HCT116 (cell line): ENCODE measurements at regions not wholly inside any gene's neighbourhood (a gene's known extent, or its start where the extent isn't known, plus 50 kb on each side); places are given as distances from the start of the nearest gene placed in this dataset.

Source experiments
- ATAC-seq: fragments of 200-7000 bp; cut with Tn5 transposase; 2 replicates; pipeline ENCODE4 v1.9.1; 2020; ENCODE audit warnings: mild to moderate bottlenecking, moderate library complexity
- BruUV-seq: library from RNA; stranded (reverse); fragments of 400-500 nt; replicated peaks from 2 replicates; lab custom pipeline; 2021; lab: Mats Ljungman, UMichigan
- CTCF ChIA-PET: fragments of 300-600 bp; sonication (Branson Sonifier 250); formaldehyde crosslinking; loops from one replicate; lab custom pipeline; 2021; ENCODE audit warnings: antibody characterized with exemption; lab: Charles Lee
- POLR2A ChIA-PET: fragments of 300-600, 350-600 bp; sonication (Branson Sonifier 250); formaldehyde crosslinking; loops from one replicate; lab custom pipeline; 2021; ENCODE audit warnings: antibody characterized with exemption; lab: Charles Lee
- RAD21 ChIA-PET, 2 experiments: fragments of 300-600 bp; sonication (Branson Sonifier 250); formaldehyde crosslinking; loops; one replicate each; lab custom pipeline; 2023; ENCODE audit warnings: low total read pairs in 2 of 2; ENCODE audit not compliant: uncharacterized antibody in 2 of 2, unreplicated experiment in 2 of 2, low non-redundant PET in 1 of 2; lab: Charles Lee
- DNase-seq: peaks from one replicate; pipeline ENCODE4 v3.0.0-alpha.2; 2010; ENCODE audit warnings: low read depth, low spot score
- H2AFZ ChIP-seq: fragments of 200-600 bp; shearing (Covaris generic), sonication (generic); 2 replicates; pipeline ENCODE4 v1.6.1; 2017; ENCODE audit warnings: low read depth, mixed run types, mixed read lengths, antibody characterized with exemption, low read length; ENCODE audit not compliant: poor library complexity, severe bottlenecking
- H3K27ac ChIP-seq: 2 replicates; pipeline ENCODE4 v1.5.1; 2012; ENCODE audit warnings: low read depth, low read length
- H3K27me3 ChIP-seq: fragments of 200-600 bp; sonication (generic); 2 replicates; pipeline ENCODE4 v1.6.1; 2016; ENCODE audit warnings: mixed run types, low read length, mixed read lengths; ENCODE audit not compliant: insufficient read depth
- H3K36me3 ChIP-seq, 2 experiments: fragments of 200-500 bp in 1 of 2; fragments of 200-600 bp in 1 of 2; sonication (Bioruptor generic) in 1 of 2; sonication (generic) in 1 of 2; 2 replicates each; pipeline versions ENCODE4 v1.5.1 to v1.6.1; 2014 to 2016; ENCODE audit warnings: low read length in 2 of 2, inconsistent platforms in 1 of 2, mixed read lengths in 1 of 2, mixed run types in 1 of 2; ENCODE audit not compliant: insufficient read depth in 2 of 2, control insufficient read depth in 1 of 2
- H3K4me1 ChIP-seq, 2 experiments: fragments of 200-600 bp in 1 of 2; sonication (generic) in 1 of 2; 2 replicates each; pipeline versions ENCODE4 v1.5.1 to v1.6.1; 2012 to 2017; ENCODE audit warnings: low read length in 2 of 2, inconsistent platforms in 1 of 2, mild to moderate bottlenecking in 1 of 2, mixed read lengths in 1 of 2, mixed run types in 1 of 2, moderate library complexity in 1 of 2; ENCODE audit not compliant: insufficient read depth in 2 of 2, control insufficient read depth in 1 of 2
- H3K4me2 ChIP-seq: fragments of 200-600 bp; sonication (generic); 2 replicates; pipeline ENCODE4 v1.6.1; 2017; ENCODE audit warnings: mixed run types, low read length, mixed read lengths
- H3K4me3 ChIP-seq, 2 experiments: fragments of 200-600 bp in 1 of 2; sonication (generic) in 1 of 2; replicated peaks in 1 of 2; 2 replicates each; pipeline ENCODE4 v1.5.1; 2011 to 2016; ENCODE audit warnings: low read length in 2 of 2, control low read depth in 1 of 2, low read depth in 1 of 2, mild to moderate bottlenecking in 1 of 2, mixed read lengths in 1 of 2, mixed run types in 1 of 2
- H3K79me2 ChIP-seq: fragments of 200-600 bp; sonication (generic); 2 replicates; pipeline ENCODE4 v1.6.1; 2017; ENCODE audit warnings: mild to moderate bottlenecking, mixed run types, low read length, moderate library complexity, mixed read lengths; ENCODE audit not compliant: insufficient read depth
- H3K9ac ChIP-seq: fragments of 200-600 bp; sonication (generic); 2 replicates; pipeline ENCODE4 v1.6.1; 2016; ENCODE audit warnings: low read length, mixed read lengths
- H3K9me2 ChIP-seq: fragments of 200-600 bp; sonication (generic), shearing (Covaris generic); 2 replicates; pipeline ENCODE4 v1.6.1; 2017; ENCODE audit warnings: mixed run types, mild to moderate bottlenecking, moderate library complexity; ENCODE audit not compliant: insufficient read depth
- H3K9me3 ChIP-seq, 2 experiments: fragments of 200-500 bp in 1 of 2; fragments of 200-600 bp in 1 of 2; sonication (Bioruptor generic) in 1 of 2; sonication (generic) in 1 of 2; 2 replicates each; pipeline ENCODE4 v1.6.1; 2014 to 2017; ENCODE audit warnings: low read length in 2 of 2, mixed read lengths in 2 of 2, inconsistent platforms in 1 of 2, low read depth in 1 of 2, mild to moderate bottlenecking in 1 of 2, mixed run types in 1 of 2, moderate library complexity in 1 of 2; ENCODE audit not compliant: control insufficient read depth in 1 of 2, insufficient read depth in 1 of 2
- H4K20me1 ChIP-seq: fragments of 200-600 bp; sonication (generic), shearing (Covaris generic); 2 replicates; pipeline ENCODE4 v1.6.1; 2017; ENCODE audit warnings: mixed run types, mild to moderate bottlenecking, moderate library complexity; ENCODE audit not compliant: insufficient read depth
- CEBPB ChIP-seq: IDR thresholded peaks from 2 replicates; pipeline ENCODE4 v1.6.1; 2012; ENCODE audit warnings: low read depth
- ELF1 ChIP-seq: IDR thresholded peaks from 2 replicates; pipeline ENCODE4 v1.6.1; 2012; ENCODE audit warnings: low read depth, borderline replicate concordance
- POLR2AphosphoS5 ChIP-seq: IDR thresholded peaks from 2 replicates; pipeline ENCODE4 v1.6.1; 2011; ENCODE audit warnings: mild to moderate bottlenecking, low read depth, low read length, moderate library complexity
- ZBTB33 ChIP-seq: IDR thresholded peaks from 2 replicates; pipeline ENCODE4 v1.6.1; 2011; ENCODE audit warnings: mild to moderate bottlenecking, low read length, moderate library complexity; ENCODE audit not compliant: insufficient replicate concordance; ENCODE audit errors: extremely low read depth
- ZFX ChIP-seq: fragments of 450-650 bp; IDR thresholded peaks from 2 replicates; pipeline ENCODE4 v1.6.1; 2017
- intact Hi-C: fragments of 100-400 bp; cut with micrococcal nuclease; formaldehyde crosslinking; loops from 2 replicates; pipeline ENCODE4 v1.10.0; 2022
- TF ChIP-seq, protein P1 (sequence below), 3 experiments: fragments of 200-600 bp in 1 of 3; sonication (generic) in 1 of 3; IDR thresholded peaks in 2 of 3; conservative IDR thresholded peaks in 1 of 3; 2 replicates each; pipeline ENCODE4 v1.5.1; 2012 to 2017; ENCODE audit warnings: low read depth in 2 of 3, low read length in 2 of 3, antibody characterized with exemption in 1 of 3, borderline replicate concordance in 1 of 3, control low read depth in 1 of 3, mild to moderate bottlenecking in 1 of 3, mixed read lengths in 1 of 3, mixed run types in 1 of 3, moderate library complexity in 1 of 3; ENCODE audit not compliant: insufficient read depth in 1 of 3

DNA sequence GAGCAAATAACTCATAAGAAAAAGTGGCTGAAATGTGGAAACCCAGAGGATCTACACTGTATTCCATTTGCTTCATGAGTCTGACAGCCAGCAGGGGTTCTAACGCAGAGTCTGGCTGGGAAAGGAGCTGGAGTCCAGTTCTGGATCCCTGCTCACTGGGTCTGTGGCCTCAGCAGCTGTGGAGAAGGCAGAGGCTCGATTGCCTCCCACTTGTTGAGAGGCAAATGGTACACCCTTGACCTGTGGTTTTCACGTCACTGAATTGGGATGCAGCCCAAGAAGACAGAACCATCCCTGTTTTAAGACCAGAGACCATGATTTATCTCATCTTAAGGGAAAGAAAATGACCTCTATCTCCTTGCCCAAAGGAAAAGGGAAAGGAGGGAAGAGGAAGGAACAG, 147.0 kb upstream of the NOCT start (continued):
- no peak for TF ChIP-seq POLR2AphosphoS5
- TF ChIP-seq CEBPB = no peak
- no peak for TF ChIP-seq ZFX
- TF ChIP-seq ELF1 = no peak
- TF ChIP-seq ZBTB33 = no peak
- TF ChIP-seq, all 23 proteins: peak for 0

DNA sequence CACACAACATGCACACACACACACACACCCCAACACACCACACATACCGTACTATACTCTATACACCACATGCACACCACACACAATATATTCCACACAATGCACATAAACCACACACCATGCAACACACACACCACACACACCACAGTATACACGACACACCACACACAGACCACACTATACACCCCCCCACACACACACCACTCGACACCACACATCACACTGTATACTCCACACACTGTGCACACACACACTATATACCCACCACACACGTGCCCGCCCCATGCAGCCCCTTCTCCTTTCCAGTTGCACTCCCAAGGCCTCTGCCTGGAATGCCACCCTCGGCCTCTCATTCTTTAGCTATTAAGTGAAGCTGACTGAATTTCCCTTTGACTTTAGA, 148.2 kb upstream of the NOCT start:
- Histone ChIP-seq H4K20me1 (no peaks in the 10 kb centered on the region), H3K36me3 (no peaks in the 10 kb centered on the region), H3K9ac (no peak overlapping the region), H3K79me2 (no peaks in the 10 kb centered on the region), H3K27me3 (no peaks in the 10 kb centered on the region), H2AFZ (no peak overlapping the region), H3K4me2 (no peak overlapping the region), H3K27ac (no peak overlapping the region), H3K9me3 (no peaks in the 10 kb centered on the region), H3K4me3 (no peak overlapping the region), H3K4me1 (0 out of 4 replicates have a peak, but pooled peaks cover 0 to 3% of the 10 kb centered on the region in 2 experiments), H3K9me2 (no peaks in the 10 kb centered on the region)
- no TSS peak for BruUV-seq
- no peak for DNase-seq
- RAD21 ChIA-PET = no interaction called here
- TF ChIP-seq, protein P1, sequence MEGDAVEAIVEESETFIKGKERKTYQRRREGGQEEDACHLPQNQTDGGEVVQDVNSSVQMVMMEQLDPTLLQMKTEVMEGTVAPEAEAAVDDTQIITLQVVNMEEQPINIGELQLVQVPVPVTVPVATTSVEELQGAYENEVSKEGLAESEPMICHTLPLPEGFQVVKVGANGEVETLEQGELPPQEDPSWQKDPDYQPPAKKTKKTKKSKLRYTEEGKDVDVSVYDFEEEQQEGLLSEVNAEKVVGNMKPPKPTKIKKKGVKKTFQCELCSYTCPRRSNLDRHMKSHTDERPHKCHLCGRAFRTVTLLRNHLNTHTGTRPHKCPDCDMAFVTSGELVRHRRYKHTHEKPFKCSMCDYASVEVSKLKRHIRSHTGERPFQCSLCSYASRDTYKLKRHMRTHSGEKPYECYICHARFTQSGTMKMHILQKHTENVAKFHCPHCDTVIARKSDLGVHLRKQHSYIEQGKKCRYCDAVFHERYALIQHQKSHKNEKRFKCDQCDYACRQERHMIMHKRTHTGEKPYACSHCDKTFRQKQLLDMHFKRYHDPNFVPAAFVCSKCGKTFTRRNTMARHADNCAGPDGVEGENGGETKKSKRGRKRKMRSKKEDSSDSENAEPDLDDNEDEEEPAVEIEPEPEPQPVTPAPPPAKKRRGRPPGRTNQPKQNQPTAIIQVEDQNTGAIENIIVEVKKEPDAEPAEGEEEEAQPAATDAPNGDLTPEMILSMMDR (IDR thresholded peaks at IDR 0.05 in 2 of 3, conservative IDR thresholded peaks at IDR 0.05 in 1 of 3; ENCODE audit: borderline replicate concordance in 1 of 3, insufficient read depth in 1 of 3, low read depth in 2 of 3, low read length in 2 of 3) = no peak
- POLR2A ChIA-PET = no interaction called here
- intact Hi-C loops = no loop called here
- no peak for ATAC-seq
- CTCF ChIA-PET = no interaction called here
